Transverse colon (tissue), 4 donors: ENCODE measurements at regions not wholly inside any gene's neighbourhood (a gene's known extent, or its start where the extent isn't known, plus 50 kb on each side); places are given as distances from the start of the nearest gene placed in this dataset.

Experiments
- DNase-seq: peaks from one replicate; pipeline ENCODE4 v3.0.0-alpha.2; 2019
- H3K27ac ChIP-seq, 4 donors: fragments of 200-600 bp; sonication (generic); 2 replicates each; pipeline ENCODE4 v1.5.1; 2016 to 2018; ENCODE audit warnings: inconsistent platforms in 4 of 4
- H3K27me3 ChIP-seq: fragments of 200-600 bp; sonication (generic); 2 replicates; pipeline ENCODE4 v1.5.1; 2017; ENCODE audit warnings: inconsistent platforms
- H3K36me3 ChIP-seq, 4 donors: fragments of 200-600 bp; sonication (generic); 2 replicates each; pipeline ENCODE4 v1.5.1; 2017 to 2019; ENCODE audit warnings: inconsistent platforms in 4 of 4
- H3K4me1 ChIP-seq, 4 donors: fragments of 200-600 bp; sonication (generic); 2 replicates each; pipeline ENCODE4 v1.5.1; 2017 to 2020; ENCODE audit warnings: inconsistent platforms in 4 of 4
- H3K4me3 ChIP-seq, 4 donors: fragments of 200-600 bp; sonication (generic); 1 replicate in 1 of 4; 2 replicates in 3 of 4; pipeline versions ENCODE4 v1.5.1 to v1.6.1; 2017 to 2019; ENCODE audit warnings: inconsistent platforms in 4 of 4
- H3K9me3 ChIP-seq, 2 donors: fragments of 200-600 bp; sonication (generic); 2 replicates each; pipeline ENCODE4 v1.5.1; 2017 to 2019; ENCODE audit warnings: inconsistent platforms in 2 of 2
- CTCF ChIP-seq, 5 experiments: fragments of 200-600 bp in 3 of 5; fragments of 450-650 bp in 2 of 5; sonication (generic) in 3 of 5; IDR thresholded peaks; 1 replicate in 2 of 5; 2 replicates in 3 of 5; pipeline ENCODE4 v1.5.1; 2016 to 2017; ENCODE audit warnings: antibody characterized with exemption in 5 of 5, inconsistent platforms in 3 of 5, mild to moderate bottlenecking in 2 of 5, moderate library complexity in 1 of 5
- EP300 ChIP-seq: sonication (generic); formaldehyde crosslinking; IDR thresholded peaks from one replicate; pipeline ENCODE4 v1.6.1; 2017; ENCODE audit warnings: antibody characterized with exemption, low read depth
- POLR2A ChIP-seq: fragments of 450-650 bp; IDR thresholded peaks from one replicate; pipeline ENCODE4 v1.6.1; 2016; ENCODE audit warnings: antibody characterized with exemption, mild to moderate bottlenecking, moderate library complexity
- POLR2AphosphoS5 ChIP-seq, 3 donors: sonication (generic); formaldehyde crosslinking; IDR thresholded peaks; one replicate each; pipeline ENCODE4 v1.6.1; 2016; ENCODE audit warnings: antibody characterized with exemption in 3 of 3
- WGBS, 2 donors: methylation state at CpG; one replicate each; pipeline ENCODE4 v1.1.5; 2018; ENCODE audit warnings: low coverage in 1 of 2; 5-methylcytosine and 5-hydroxymethylcytosine counted together
- in situ Hi-C, 4 donors: fragments of 200-750 bp; cut with MboI; loops; one replicate each; pipeline versions ENCODE4 v1.15.0 to v1.15.1; 2017; ENCODE audit warnings: low sequenced_read_pairs in 3 of 4, low pct_ligation_motif_present in 1 of 4, low pct_unique_long_range_greater_than_20kb in 1 of 4
- intact Hi-C: fragments of 100-400 bp; cut with DNase I; formaldehyde crosslinking; loops from one replicate; pipeline ENCODE4 v1.15.1; 2023; ENCODE audit warnings: low total_unique reads

GRCh38 chr7:124667312-124668153 lies 98.1 kb downstream of the GPR37 start:
- 55 to 59% methylated on average over 9 of the region's 9 CpGs for WGBS, 2 donors
- intact Hi-C loops (loop anchor here (10.0 kb wide), 1 partner anchor 417 kb away; no protein-coding TSS in a partner anchor), in situ Hi-C loops (no loop called here)
- H3K27ac ChIP-seq, result no peak overlapping the region
- no peak for TF ChIP-seq CTCF (IDR thresholded peaks at IDR 0.05)
- no peak for TF ChIP-seq POLR2A
- TF ChIP-seq POLR2AphosphoS5 (IDR thresholded peaks at IDR 0.05), result no peak
- no peak for TF ChIP-seq EP300
- H3K4me3 ChIP-seq, result no peak overlapping the region
- DNase-seq, result no peak
- no peaks in the 10 kb centered on the region for H3K27me3 ChIP-seq
- H3K9me3 ChIP-seq, result no peaks in the 10 kb centered on the region
- no peaks in the 10 kb centered on the region for H3K4me1 ChIP-seq
- no peaks in the 10 kb centered on the region for H3K36me3 ChIP-seq

- no peak for TF ChIP-seq EP300
- TF ChIP-seq CTCF (IDR thresholded peaks at IDR 0.05), result no peak
- no peak for TF ChIP-seq POLR2AphosphoS5 (IDR thresholded peaks at IDR 0.05)
Observed at GRCh38 chr7:124662937-124663336, 102.7 kb downstream of the GPR37 start.

GRCh38 chr7:124662372-124662771 lies 103.2 kb downstream of the GPR37 start:
- intact Hi-C loops (loop anchor here (10.0 kb wide), 1 partner anchor 422 kb away; no protein-coding TSS in a partner anchor), in situ Hi-C loops (no loop called here)
- H3K36me3 ChIP-seq, result no peaks in the 10 kb centered on the region
- no peaks in the 10 kb centered on the region for H3K4me1 ChIP-seq
- H3K27me3 ChIP-seq, result no peaks in the 10 kb centered on the region
- no peak for DNase-seq
- TF ChIP-seq EP300 (no peak), POLR2A (no peak), CTCF (IDR thresholded peaks at IDR 0.05) (no peak), POLR2AphosphoS5 (IDR thresholded peaks at IDR 0.05) (no peak)
- H3K9me3 ChIP-seq, result no peaks in the 10 kb centered on the region
- WGBS, 2 donors, result 63 to 70% methylated on average over 4 of the region's 4 CpGs
- H3K27ac ChIP-seq, result no peak overlapping the region
- no peak overlapping the region for H3K4me3 ChIP-seq

More at GRCh38 chr7:124662937-124663336, 102.7 kb downstream of the GPR37 start:
- H3K27ac ChIP-seq, result no peak overlapping the region
- in situ Hi-C loops (no loop called here), intact Hi-C loops (loop anchor here (10.0 kb wide), 1 partner anchor 422 kb away; no protein-coding TSS in a partner anchor)
- no peaks in the 10 kb centered on the region for H3K4me1 ChIP-seq
- no peaks in the 10 kb centered on the region for H3K36me3 ChIP-seq
- DNase-seq, result no peak
- H3K27me3 ChIP-seq, result no peaks in the 10 kb centered on the region
- no peak overlapping the region for H3K4me3 ChIP-seq
- no peaks in the 10 kb centered on the region for H3K9me3 ChIP-seq

- 40 to 52% methylated on average over 3 of the region's 3 CpGs for WGBS, 2 donors
- in situ Hi-C loops, result no loop called here
Observed at GRCh38 chr7:124655990-124656389, 109.6 kb downstream of the GPR37 start.

More at GRCh38 chr7:124655990-124656389, 109.6 kb downstream of the GPR37 start:
- Histone ChIP-seq H3K4me3 (no peak overlapping the region), H3K9me3 (no peaks in the 10 kb centered on the region), H3K36me3 (no peaks in the 10 kb centered on the region), H3K27me3 (no peaks in the 10 kb centered on the region), H3K27ac (no peak overlapping the region), H3K4me1 (no peaks in the 10 kb centered on the region)
- intact Hi-C loops, result no loop called here
- TF ChIP-seq CTCF (IDR thresholded peaks at IDR 0.05) (no peak), POLR2A (no peak)
- no peak for DNase-seq
